T-helper 2 cell (primary cell): ENCODE measurements at regions not wholly inside any gene's neighbourhood (a gene's known extent, or its start where the extent isn't known, plus 50 kb on each side); places are given as distances from the start of the nearest gene placed in this dataset.

Source experiments
- DNase-seq, 5 experiments: peaks; one replicate each; pipeline versions ENCODE4 v3.0.0 to v3.0.0-alpha.2; 2012 to 2022

DNA sequence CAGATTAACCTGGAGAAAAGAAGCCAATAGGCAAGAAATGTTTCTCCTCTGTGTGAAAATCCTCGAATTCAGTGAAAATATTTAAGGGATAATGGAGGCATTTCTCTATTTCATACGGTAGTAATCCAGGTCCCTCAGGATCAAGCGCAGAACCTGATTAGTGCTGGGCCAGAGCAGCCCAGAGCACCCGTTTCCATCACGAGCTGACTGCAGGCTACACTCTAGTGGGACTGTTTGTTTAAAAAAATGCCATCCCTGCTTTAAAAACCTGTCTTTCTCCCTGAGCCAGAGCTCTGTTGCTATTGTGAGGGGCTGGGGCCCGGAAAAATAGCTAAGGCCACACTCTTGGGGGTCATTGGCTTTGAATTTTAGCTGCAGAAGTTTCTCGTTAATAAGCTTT, 223.2 kb upstream of the E2F8 start:
- no peak for DNase-seq

DNA sequence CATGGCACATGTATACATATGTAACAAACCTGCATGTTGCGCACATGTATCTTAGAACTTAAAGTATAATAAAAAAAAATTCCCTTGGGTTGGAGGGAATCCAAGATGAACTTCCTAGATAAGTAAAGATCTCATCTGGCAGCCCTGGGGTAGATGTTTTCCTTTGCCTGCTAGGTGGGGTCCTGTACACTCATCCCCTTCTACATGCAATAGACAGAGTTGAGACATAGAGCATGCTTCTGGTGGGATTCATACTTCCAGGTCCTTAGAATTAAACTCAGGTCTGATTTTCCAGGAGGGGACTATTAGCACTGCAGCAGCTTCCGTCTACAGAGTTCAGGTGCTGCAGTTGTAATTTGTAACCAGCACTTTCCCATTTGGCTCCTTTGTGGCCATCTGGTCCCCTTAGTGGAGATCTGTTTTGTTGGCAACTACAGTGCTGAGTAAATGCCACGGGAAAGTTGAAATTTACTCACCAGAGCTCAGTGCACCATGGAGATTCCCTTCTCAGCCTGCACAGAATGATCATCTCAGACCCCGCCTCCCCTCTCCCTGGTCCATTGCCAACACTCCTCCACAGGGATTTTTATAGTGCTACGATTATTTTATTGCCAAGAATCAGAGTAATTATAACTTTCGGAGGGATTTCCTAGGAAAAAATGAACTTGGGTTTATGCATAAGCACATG, 220.1 kb upstream of the E2F8 start:
- DNase-seq: no peak

- no peak for DNase-seq
These were observed 218.5 kb upstream of the E2F8 start for GRCh38 chr11:19459240-19459639.

DNA sequence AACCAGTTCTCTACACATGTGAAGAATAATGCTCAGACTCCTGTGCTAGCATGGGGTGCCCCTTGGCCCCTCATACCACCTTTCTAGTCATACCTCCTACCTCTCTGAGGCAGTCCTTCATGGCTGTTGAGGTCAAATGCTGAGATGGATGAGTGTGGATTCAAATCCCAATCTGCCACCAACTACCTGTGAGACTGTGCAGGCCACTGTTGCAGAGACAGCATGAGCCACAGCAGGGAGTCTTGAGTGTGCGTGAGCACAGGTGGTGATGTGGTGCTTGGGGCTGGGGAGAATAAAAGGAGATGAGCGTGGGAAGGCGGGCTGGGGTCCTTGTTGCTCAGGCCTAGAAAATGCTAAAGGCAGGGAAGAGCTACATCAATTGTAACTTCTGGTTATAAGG, 218.0 kb upstream of the E2F8 start:
- no peak for DNase-seq

DNA sequence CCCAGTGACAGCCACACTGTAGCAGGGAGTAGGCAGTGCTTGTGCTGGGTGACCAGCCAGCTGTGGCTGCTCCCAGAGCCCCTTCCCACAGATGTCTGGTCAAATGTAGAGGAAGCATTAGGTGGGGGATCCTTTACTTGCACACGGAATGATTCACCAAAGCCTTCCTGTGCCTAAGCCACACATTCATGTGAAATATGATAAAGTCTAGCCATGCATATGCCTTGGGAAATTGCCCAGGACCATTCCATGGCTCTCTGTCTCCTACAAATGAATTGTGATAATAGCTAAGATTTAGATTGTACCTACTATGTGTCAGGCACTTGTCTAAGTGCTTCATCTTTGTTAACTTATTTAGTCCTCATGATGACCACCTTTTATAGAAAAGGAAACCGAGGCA, 217.5 kb upstream of the E2F8 start:
- no peak for DNase-seq

DNA sequence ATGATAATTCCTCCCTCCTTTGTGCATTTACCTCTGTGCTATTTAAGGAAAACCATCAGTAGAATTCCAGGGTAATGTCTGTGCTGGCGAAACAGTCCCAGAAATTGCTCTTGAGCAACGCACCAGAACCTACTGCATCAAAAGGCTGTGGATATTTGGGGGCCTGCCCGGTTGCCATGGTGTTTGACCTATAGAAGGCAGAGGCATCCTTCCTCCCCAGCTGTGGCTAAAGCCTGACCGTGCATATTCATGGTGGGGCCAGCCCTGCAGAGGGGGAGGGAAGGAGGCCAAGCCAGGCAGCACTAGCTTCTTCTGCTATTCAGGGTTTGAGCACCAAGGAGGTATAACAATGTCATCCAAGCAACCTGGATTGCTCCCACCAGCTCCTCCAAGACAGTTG, 215.0 kb upstream of the E2F8 start:
- no peak for DNase-seq

DNA sequence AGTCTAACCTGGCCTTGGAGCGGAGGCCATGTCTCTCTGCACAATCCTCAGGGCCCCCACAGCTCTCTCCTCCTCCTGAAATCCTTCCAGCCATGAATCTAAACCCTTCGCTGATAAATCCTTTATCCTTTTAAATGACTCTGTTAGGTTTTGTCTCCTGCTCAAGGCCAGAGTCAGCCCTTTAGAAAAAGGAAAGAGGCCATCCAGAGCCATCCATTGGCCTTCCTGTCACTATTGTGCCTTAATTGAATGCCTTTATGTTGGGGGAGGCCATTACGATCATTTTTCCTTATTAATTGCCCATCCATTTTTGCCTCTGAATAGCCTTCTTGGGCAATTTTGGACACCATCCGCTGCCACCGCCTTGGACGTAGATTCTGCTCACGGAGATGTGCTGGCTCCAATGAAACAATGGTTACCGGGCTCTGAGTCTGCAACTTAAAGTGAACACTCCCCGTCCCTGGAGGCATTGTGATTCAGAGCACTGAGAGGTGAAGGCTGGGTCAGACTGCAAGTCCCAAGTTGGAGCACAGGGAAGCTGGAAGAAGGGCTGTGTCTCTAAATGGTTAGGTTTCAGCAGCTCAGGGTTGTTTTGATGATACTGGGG, 213.0 kb upstream of the E2F8 start:
- no peak for DNase-seq

DNA sequence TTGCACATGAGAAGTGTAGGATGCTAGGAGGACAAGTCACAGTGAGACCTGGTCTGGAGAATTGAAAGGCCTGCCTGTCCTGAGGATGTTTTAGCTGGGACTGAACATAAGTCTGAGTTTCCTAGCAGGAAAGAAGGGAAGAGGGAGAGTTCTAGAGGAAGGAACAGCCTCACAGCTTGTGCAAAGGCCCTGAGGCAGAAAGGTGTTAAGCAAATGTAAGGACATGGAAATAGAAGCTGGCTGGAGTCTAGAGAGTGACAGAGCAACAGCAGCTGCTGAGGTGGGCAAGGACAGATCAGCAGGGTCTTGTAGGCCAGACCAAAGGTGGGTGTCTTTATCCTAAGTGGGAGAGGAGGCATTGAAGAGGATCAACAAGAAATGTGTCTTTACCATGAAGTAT, 210.9 kb upstream of the E2F8 start:
- DNase-seq: no peak

- DNase-seq: no peak
These were observed 209.5 kb upstream of the E2F8 start for GRCh38 chr11:19450282-19450681.

- DNase-seq: no peak
These were observed 207.9 kb upstream of the E2F8 start for GRCh38 chr11:19448651-19449050.

DNA sequence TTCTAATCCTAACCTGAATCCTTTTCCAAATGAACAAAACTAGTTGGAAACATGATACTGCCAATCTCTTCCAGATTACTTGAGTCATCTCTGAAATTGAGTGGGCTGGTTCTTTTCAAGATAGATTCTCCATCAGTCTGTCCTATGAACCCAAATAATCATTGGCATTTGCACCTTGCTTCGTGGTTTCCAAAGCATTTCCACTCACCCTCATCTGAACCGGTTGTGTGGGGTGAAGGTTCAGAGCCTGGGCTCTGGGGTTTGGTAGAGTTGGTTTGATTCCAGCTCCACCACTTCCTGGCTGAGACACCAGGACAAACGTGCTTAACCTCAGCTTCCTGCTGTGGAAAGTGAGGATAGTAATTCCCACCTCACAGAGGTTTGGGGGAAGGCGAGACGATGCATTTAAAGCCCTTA, 206.4 kb upstream of the E2F8 start:
- no peak for DNase-seq

DNA sequence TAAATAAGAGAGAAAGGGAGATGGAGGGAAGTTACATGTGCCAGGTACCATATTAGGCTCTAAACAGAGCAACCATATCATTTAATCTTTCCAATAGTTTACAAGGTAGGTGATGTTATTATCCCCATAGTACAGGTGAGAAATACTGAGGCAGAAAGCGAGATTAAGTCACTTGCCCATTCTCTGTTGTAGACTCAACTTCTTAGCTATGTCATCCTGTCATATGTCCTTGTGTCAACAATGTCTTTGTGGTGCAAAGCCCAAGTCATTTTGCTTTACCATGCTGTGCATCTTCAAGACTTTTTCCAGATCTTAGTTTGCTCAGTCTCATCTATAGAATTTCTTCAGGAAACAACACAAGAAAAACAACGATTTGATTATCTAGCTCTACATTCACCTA, 205.0 kb upstream of the E2F8 start:
- DNase-seq: peak in 1 of 5 experiments; percentile 33

DNA sequence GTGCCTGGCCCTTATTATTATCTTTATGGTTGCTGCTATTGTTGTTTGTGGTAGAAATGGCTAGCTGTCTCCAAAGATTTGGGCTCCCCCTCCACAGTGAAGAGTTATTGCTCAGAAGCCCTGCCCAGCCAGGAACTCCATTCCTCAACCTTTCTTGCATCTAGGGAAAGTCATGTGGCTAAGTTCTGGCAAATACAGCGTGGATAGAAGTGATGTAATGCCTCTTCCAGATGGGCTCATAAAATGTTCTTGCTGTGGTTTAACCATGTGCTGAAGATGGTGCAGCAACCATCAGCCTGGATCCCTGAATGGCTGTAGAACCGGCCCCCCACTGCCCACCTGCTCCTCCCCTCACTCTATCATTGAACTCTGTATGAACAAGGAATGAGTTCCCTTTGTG, 203.5 kb upstream of the E2F8 start:
- no peak for DNase-seq

DNA sequence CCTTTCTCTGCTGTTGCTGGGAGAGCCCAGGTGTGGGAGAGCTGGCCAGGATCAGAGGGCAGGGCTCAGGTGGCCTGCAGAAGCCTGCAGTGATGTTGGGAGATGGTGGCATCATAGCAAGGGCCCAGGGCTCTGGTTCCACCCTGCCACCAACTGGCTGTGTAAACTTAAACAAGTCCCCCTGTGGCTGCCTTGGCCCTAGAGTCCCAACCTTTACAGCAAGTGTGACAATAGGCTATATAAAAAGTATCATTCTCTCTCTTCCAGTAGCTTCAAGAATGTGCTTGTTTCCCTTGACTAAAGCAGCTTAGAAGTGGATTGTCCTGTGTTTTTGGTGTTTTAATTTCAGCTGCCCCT, 201.8 kb upstream of the E2F8 start:
- no peak for DNase-seq

- DNase-seq: peak in 1 of 5 experiments; percentile 77
These were observed 201.2 kb upstream of the E2F8 start for GRCh38 chr11:19441752-19442553.

GRCh38 chr11:19441288-19441687, 200.5 kb upstream of the E2F8 start:
- DNase-seq: peak in 1 of 5 experiments; percentile 10

DNA sequence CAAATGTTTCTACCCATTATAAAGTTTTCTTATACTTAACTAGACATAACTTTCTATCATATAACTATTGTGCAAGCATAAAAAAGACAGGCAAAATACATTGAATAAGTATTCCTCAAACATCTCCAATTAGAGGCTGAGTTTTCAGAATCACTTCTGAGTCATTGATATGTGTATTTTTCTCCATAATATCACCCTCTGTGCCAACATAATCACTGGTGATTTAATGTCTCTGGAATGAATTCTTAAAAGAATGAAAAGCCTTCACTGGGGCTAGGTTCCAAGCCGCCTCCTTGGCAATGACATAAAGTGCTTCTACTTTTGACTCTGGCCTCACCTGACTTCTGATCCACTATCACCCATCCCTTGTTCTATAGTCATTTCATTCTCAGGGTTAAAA, 197.0 kb upstream of the E2F8 start:
- no peak for DNase-seq

GRCh38 chr11:19436932-19437331, 196.2 kb upstream of the E2F8 start:
- no peak for DNase-seq

- no peak for DNase-seq
These were observed 194.7 kb upstream of the E2F8 start for GRCh38 chr11:19435306-19435989.

- no peak for DNase-seq
These were observed 193.0 kb upstream of the E2F8 start for GRCh38 chr11:19433791-19434190.

GRCh38 chr11:19433367-19433766, 192.6 kb upstream of the E2F8 start:
- DNase-seq: no peak

DNA sequence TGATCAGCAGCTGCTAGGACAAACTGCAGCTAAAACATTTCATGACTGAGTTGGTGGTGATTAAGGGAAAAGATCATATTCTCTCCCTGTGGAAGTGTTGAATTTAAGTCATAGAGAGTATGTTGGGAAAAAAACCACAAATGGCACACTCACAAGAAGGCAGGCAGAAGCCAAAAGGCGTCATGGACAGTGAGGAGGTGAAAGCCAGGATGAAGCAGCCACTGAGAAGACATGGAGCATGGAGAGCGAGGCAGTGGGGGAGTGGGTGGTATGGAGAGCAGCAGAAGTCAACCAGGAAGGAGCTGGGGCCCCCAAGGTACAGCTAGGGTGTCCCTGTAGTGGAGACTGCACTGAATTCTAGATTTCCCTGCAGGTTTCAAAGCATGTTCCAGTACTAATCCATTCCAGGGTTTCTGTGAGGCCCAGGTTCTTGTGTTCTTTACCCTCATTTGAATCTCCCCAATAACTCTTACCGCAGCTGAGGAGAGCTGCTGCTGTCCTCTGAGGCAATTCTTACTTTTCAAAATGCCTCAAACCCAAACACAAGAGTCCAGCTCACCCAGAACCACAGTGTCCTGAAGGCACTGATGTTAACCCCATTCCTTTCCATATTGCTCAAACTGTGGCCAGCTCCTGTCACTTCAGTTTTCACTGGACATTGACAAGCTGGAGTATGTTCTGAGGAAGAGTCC, 191.8 kb upstream of the E2F8 start:
- DNase-seq: no peak
